Gastroesophageal sphincter (tissue), 4 donors: ENCODE measurements at regions not wholly inside any gene's neighbourhood (a gene's known extent, or its start where the extent isn't known, plus 50 kb on each side); places are given as distances from the start of the nearest gene placed in this dataset.

Experiments
- ATAC-seq: fragments of 150-250 bp; one replicate; pipeline ENCODE4 v1.9.1; 2016; ENCODE audit warnings: mild to moderate bottlenecking, moderate library complexity
- H3K27ac ChIP-seq, 4 donors: fragments of 200-600 bp; sonication (generic) in 3 of 4; 1 replicate in 3 of 4; 2 replicates in 1 of 4; pipeline ENCODE4 v1.5.1; 2016 to 2019
- H3K27me3 ChIP-seq: fragments of 200-600 bp; sonication (generic); one replicate; pipeline ENCODE4 v1.5.1; 2019
- H3K36me3 ChIP-seq, 2 donors: fragments of 200-600 bp; sonication (generic); one replicate each; pipeline ENCODE4 v1.5.1; 2019; ENCODE audit warnings: control low read depth in 1 of 2
- H3K4me1 ChIP-seq, 3 donors: fragments of 200-600 bp; sonication (generic); 1 replicate in 2 of 3; 2 replicates in 1 of 3; pipeline ENCODE4 v1.5.1; 2016 to 2019; ENCODE audit warnings: control low read depth in 2 of 3
- H3K4me3 ChIP-seq, 2 donors: fragments of 200-600 bp; sonication (generic); one replicate each; pipeline ENCODE4 v1.5.1; 2019; ENCODE audit warnings: mild to moderate bottlenecking in 1 of 2, moderate library complexity in 1 of 2
- H3K9me3 ChIP-seq, 3 donors: fragments of 200-600 bp; sonication (generic); one replicate each; pipeline ENCODE4 v1.5.1; 2017 to 2019; ENCODE audit warnings: control low read depth in 2 of 3
- CTCF ChIP-seq, 4 experiments: fragments of 200-600 bp in 2 of 4; fragments of 450-650 bp in 2 of 4; sonication (generic) in 1 of 4; IDR thresholded peaks; one replicate each; pipeline ENCODE4 v1.5.1; 2017 to 2019; ENCODE audit warnings: antibody characterized with exemption in 4 of 4, mild to moderate bottlenecking in 2 of 4, moderate library complexity in 2 of 4
- EP300 ChIP-seq: sonication (generic); formaldehyde crosslinking; IDR thresholded peaks from one replicate; pipeline ENCODE4 v1.6.1; 2017; ENCODE audit warnings: antibody characterized with exemption, mild to moderate bottlenecking
- POLR2A ChIP-seq, 2 donors: fragments of 450-650 bp; IDR thresholded peaks; one replicate each; pipeline ENCODE4 v1.6.1; 2017; ENCODE audit warnings: antibody characterized with exemption in 2 of 2, mild to moderate bottlenecking in 2 of 2, moderate library complexity in 1 of 2
- POLR2AphosphoS5 ChIP-seq: sonication (generic); formaldehyde crosslinking; IDR thresholded peaks from one replicate; pipeline ENCODE4 v1.6.1; 2017; ENCODE audit warnings: antibody characterized with exemption
- WGBS, 2 donors: methylation state at CpG; one replicate each; pipeline ENCODE4 v1.1.5; 2018; ENCODE audit warnings: low coverage in 1 of 2; 5-methylcytosine and 5-hydroxymethylcytosine counted together

- TF ChIP-seq EP300 = no peak
- no peak for TF ChIP-seq POLR2A (IDR thresholded peaks at IDR 0.05)
- TF ChIP-seq POLR2AphosphoS5 = no peak
- no peak for TF ChIP-seq CTCF (IDR thresholded peaks at IDR 0.05)
- H3K4me3 ChIP-seq = no peak overlapping the region
- H3K4me1 ChIP-seq = no peaks in the 10 kb centered on the region
- no peaks in the 10 kb centered on the region for H3K36me3 ChIP-seq
- H3K27me3 ChIP-seq = no peaks in the 10 kb centered on the region
- no peak overlapping the region for H3K27ac ChIP-seq
- no peaks in the 10 kb centered on the region for H3K9me3 ChIP-seq
- WGBS, 2 donors = 85 to 87% methylated on average over 3 of the region's 3 CpGs
- no peak for ATAC-seq
These were observed 154.7 kb upstream of the ETAA1 start for GRCh38 chr2:67242456-67242855.

- Histone ChIP-seq H3K27me3 (no peaks in the 10 kb centered on the region), H3K9me3 (no peaks in the 10 kb centered on the region), H3K27ac (no peak overlapping the region), H3K36me3 (no peaks in the 10 kb centered on the region), H3K4me1 (no peaks in the 10 kb centered on the region), H3K4me3 (no peak overlapping the region)
- WGBS, 2 donors = 84 to 100% methylated on average over 2 of the region's 2 CpGs
- ATAC-seq = no peak
- TF ChIP-seq POLR2AphosphoS5 = no peak
- TF ChIP-seq EP300 = no peak
- TF ChIP-seq CTCF (IDR thresholded peaks at IDR 0.05) = no peak
- TF ChIP-seq POLR2A (IDR thresholded peaks at IDR 0.05) = no peak
These were observed 153.2 kb upstream of the ETAA1 start for GRCh38 chr2:67243919-67244318.

- Histone ChIP-seq H3K4me1 (no peaks in the 10 kb centered on the region), H3K27me3 (no peaks in the 10 kb centered on the region), H3K9me3 (no peaks in the 10 kb centered on the region), H3K4me3 (no peak overlapping the region), H3K27ac (no peak overlapping the region), H3K36me3 (no peaks in the 10 kb centered on the region)
- ATAC-seq = no peak
- TF ChIP-seq POLR2AphosphoS5 (no peak), CTCF (IDR thresholded peaks at IDR 0.05) (no peak), EP300 (no peak), POLR2A (IDR thresholded peaks at IDR 0.05) (no peak)
- WGBS, 2 donors = 0 to 56% methylated on average over 1 of the region's 1 CpG
These were observed 150.3 kb upstream of the ETAA1 start for GRCh38 chr2:67246791-67247190.

GRCh38 chr2:67251741-67252140 lies 145.4 kb upstream of the ETAA1 start:
- no peaks in the 10 kb centered on the region for H3K36me3 ChIP-seq
- no peaks in the 10 kb centered on the region for H3K4me1 ChIP-seq
- no peaks in the 10 kb centered on the region for H3K9me3 ChIP-seq
- no peak overlapping the region for H3K27ac ChIP-seq
- no peaks in the 10 kb centered on the region for H3K27me3 ChIP-seq
- H3K4me3 ChIP-seq = no peak overlapping the region
- WGBS, 2 donors = 95 to 98% methylated on average over 3 of the region's 3 CpGs
- no peak for TF ChIP-seq EP300
- TF ChIP-seq POLR2AphosphoS5 = no peak
- TF ChIP-seq CTCF (IDR thresholded peaks at IDR 0.05) = no peak
- no peak for TF ChIP-seq POLR2A (IDR thresholded peaks at IDR 0.05)
- ATAC-seq = no peak

GRCh38 chr2:67255933-67256615 lies 141.1 kb upstream of the ETAA1 start:
- no peak for ATAC-seq
- peak overlapping the region in 1 of 4 donors; percentile 8 for H3K27ac ChIP-seq
- H3K9me3 ChIP-seq = no peaks in the 10 kb centered on the region
- no peaks in the 10 kb centered on the region for H3K36me3 ChIP-seq
- TF ChIP-seq POLR2AphosphoS5 = no peak
- no peak for TF ChIP-seq EP300
- TF ChIP-seq CTCF (IDR thresholded peaks at IDR 0.05) = no peak
- no peak for TF ChIP-seq POLR2A (IDR thresholded peaks at IDR 0.05)
- 78 to 85% methylated on average over 2 of the region's 2 CpGs for WGBS, 2 donors
- H3K27me3 ChIP-seq = no peaks in the 10 kb centered on the region
- H3K4me3 ChIP-seq = no peak overlapping the region
- peaks cover 0 to 21% (median 6%) of the 10 kb centered on the region in 3 donors for H3K4me1 ChIP-seq
